ENCODE measurements at regions not wholly inside any gene's neighbourhood (a gene's known extent, or its start where the extent isn't known, plus 50 kb on each side); places are given as distances from the start of the nearest gene placed in this dataset.

GRCh38 chr2:237026981-237027711, 58.5 kb upstream of the COPS8 start:
- Histone ChIP-seq H3K27ac (no peak overlapping the region), H3K4me3 (no peak overlapping the region)
- peak; percentile 72 for TF ChIP-seq CTCF (IDR thresholded peaks at IDR 0.05)
- DNase-seq (ENCODE audit: low spot score): no peak

GRCh38 chr2:237027712-237028029, 58.0 kb upstream of the COPS8 start:
- peak; percentile 17 for TF ChIP-seq CTCF (IDR thresholded peaks at IDR 0.05)
- Histone ChIP-seq H3K27ac (no peak overlapping the region), H3K4me3 (no peak overlapping the region)
- DNase-seq (ENCODE audit: low spot score): no peak

GRCh38 chr2:237030382-237030781, 55.3 kb upstream of the COPS8 start:
- DNase-seq (ENCODE audit: low spot score): no peak
- TF ChIP-seq CTCF (IDR thresholded peaks at IDR 0.05): no peak
- H3K27ac ChIP-seq: no peak overlapping the region

GRCh38 chr2:237033536-237034060, 52.1 kb upstream of the COPS8 start:
- no peak for DNase-seq (ENCODE audit: low spot score)
- no peak overlapping the region for H3K4me3 ChIP-seq
- no peak for TF ChIP-seq CTCF (IDR thresholded peaks at IDR 0.05)
- H3K27ac ChIP-seq: no peak overlapping the region

More at GRCh38 chr2:237030382-237030781, 55.3 kb upstream of the COPS8 start:
- no peak overlapping the region for H3K4me3 ChIP-seq

- H3K27ac ChIP-seq: no peak overlapping the region
- DNase-seq (ENCODE audit: low spot score): no peak
- no peak for TF ChIP-seq CTCF (IDR thresholded peaks at IDR 0.05)
- no peak overlapping the region for H3K4me3 ChIP-seq
Measured at GRCh38 chr2:237035781-237036475, 49.8 kb upstream of the COPS8 start.
